Amygdala (tissue), 56 donors: ENCODE measurements at regions not wholly inside any gene's neighbourhood (a gene's known extent, or its start where the extent isn't known, plus 50 kb on each side); places are given as distances from the start of the nearest gene placed in this dataset.
A peak's percentile ranks its signal among the peaks of the same experiment; 100 is the strongest.
"Not testable (repeated sequence)": the region's sequence is repeated elsewhere in the genome, so short reads cannot be mapped to it uniquely, and the experiment has no call there.

Experiments
- DNase-seq, 56 donors: peaks; one replicate each; lab custom pipeline; 2025; lab: John Stamatoyannopoulos, UW

DNA sequence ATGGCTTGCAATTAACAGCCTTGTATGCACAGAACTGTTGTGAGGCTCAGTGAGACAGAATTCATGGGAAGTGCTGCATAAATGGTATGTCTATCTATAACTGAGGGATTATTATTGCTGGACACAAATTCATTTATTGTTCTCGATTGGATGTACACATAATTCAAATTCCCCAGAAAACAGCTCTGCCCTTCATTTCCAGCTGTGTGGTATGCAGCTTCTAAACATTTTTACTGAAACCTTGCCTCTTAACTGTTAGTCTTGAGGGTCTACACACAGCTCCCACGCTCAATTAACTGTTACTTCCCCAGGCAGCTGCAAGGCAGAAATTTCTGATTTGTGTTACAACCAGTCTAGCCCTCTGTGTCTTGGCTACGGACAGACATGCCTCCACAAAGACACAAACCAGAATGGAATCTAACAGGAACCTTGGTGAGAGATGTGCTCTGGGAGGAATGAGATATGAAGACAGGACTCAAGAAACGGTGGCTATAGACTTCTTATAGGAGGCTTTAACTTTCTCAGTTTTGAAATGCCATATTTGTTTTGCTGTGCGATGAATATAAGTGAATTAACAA is 139.7 kb upstream of the TBL1XR1 start:
- no peak for DNase-seq

DNA sequence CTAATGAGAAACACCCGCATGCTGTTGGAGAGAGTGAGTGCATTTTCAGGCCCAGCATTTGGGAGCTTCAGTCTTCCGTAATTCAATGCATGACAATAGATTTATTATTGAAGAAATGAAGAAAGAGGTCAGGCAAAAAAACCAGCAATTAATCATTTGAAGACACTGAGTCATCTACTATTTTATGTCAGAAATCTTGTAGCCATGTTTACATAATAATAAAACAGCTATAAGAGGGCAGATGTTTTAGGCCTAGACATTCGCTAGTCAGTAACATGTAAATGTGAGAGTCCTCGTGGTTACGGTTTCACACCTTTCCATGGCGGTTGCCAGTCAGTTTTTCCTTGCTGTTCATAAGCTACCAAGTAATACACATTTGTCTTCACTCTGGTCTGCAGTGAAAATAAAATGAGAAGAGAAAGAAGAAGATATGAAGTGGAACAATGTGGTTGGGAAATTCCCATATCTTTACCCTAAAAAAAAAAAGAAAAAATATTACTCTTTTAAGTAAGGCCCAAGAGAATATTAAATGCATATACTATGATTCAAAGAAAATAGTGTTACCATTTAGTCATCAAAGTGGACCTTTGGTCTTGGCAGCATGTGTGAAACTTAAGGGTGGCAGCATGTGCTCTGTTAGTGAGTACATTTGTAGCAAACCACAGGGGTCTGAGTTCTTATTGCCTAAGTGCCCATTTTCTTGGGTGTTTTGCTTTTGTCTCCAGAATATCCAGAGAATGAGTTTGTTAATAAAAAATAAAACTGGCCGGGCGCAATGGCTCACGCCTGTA is 140.5 kb upstream of the TBL1XR1 start:
- no peak for DNase-seq

DNA sequence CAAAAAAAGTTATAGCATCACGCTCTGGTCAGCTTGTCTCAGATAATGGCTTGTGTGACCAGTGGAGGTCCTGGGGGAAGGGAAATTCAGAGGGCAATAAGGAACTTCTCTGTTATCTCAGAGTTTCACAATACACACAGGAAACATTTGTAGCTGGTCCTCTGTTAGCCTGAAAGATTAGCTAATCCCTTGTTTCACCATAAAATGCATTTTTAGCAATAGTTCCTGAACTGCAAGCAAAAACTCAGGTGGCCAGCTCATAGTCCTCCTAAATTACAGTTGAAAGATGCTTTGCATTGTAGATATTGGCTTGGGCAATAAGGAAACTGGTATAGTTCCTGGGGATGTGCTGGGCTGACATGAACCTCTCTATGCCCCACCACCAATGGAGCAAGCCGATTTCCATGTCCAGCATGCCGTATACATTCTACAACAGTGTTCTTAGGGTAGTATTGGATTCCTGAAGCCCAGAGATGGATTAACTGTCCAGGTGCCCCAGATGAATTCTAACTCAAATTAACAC is 141.5 kb upstream of the TBL1XR1 start:
- DNase-seq = peak in 1 of 56 donors; percentile 2

DNA sequence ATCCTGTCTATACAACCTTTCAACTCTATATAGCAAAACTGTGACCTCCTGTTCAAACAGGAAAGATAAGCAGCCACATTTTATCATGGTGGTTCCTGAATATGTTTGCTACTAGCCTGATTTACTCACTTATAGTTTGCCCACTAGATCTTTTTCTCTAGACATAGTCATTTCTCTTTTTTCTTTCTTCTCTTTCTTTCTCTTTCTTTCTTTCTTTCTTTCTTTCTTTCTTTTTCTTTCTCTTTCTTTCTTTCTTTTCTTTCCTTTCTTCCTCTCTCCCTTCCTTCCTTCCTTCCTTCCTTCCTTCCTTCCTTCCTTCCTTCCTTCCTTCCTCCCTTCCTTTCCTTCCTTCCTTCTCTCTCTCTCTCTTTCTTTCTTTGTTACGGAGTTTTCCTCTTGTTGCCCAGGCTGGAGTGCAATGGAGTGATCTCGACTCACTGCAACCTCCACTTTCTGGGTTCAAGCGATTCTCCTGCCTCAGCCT is 142.0 kb upstream of the TBL1XR1 start:
- not testable (repeated sequence) for DNase-seq

DNA sequence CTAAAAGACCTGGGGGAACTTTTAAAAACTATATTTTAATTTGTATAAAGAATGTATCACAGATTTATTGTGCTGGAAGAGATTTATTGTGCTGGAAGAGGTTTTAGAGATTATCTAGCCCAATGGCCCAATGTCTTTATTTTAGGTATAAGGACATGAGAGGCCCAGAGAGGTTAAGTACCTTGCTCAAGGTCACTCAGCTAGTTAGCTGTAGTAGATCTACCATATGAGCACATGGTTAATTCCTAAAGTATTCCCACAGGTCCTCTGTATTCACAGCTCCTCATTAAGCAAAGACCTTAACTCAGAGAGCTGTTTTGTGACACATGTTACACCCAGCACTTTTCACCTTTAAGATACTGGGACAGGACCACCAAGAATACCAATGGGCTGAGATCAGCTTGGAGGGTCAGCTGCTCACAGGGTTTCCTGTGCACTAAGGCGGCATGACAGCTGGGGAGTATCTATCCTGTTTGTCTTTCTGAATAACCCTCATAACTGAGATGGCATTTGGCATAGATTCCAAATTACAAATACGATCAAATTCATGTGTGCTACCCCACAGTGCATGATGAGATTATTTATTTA is 143.1 kb upstream of the TBL1XR1 start:
- DNase-seq = no peak

DNA sequence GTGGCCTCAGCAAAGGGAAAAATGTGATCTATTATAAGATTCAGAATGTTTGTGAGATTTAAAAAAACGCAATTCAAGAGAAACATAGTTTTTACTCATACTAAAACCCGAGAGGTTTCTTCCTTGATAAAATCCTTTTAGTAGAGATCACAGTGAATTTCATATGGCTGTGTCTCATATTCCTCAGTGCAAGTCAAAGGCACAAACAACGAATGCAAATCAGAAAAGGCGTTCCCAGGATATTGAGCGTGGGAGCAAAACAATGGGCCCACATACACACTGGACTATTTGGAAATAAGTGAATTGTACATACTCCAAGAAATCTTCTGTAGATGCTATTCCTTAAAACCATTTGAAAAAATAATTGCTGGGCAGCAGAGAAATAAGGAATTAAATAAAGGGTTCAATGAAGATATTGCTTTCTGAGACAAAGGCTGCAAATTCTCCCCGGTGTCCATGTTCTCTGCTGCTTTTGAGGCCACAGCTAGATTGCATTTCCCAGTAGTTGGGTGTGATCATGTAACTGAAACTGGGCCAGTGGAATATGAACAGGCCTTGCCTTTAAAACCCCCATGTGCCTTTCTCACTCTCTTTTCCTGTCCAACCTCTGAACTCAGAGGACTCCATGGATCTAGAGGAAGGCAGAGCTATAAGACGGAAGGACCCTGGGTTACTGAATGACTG is 144.6 kb upstream of the TBL1XR1 start:
- DNase-seq = no peak

DNA sequence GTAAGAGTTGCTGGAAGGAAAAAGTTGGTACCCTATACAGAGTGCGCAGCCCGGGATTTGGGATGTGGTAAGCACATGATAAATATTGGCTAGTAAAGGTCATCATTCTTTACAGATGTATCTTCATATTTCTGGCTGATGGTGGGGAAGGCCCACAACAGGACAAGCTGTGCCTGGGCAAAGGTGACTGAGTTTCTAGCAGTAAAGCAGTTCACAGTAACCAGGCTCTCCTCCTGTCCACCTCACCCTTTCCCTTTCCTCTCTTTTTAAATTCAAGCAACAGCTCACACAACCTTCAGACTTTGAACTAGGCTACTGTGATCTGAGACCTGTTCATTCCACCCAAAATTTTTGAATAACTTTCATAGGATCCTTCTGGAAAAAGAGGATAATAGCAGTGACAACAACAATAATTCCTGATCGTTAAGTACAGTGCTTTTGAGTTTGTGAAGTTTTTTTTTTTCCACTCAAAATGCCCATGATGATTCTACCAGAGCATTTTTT is 145.9 kb upstream of the TBL1XR1 start:
- no peak for DNase-seq

DNA sequence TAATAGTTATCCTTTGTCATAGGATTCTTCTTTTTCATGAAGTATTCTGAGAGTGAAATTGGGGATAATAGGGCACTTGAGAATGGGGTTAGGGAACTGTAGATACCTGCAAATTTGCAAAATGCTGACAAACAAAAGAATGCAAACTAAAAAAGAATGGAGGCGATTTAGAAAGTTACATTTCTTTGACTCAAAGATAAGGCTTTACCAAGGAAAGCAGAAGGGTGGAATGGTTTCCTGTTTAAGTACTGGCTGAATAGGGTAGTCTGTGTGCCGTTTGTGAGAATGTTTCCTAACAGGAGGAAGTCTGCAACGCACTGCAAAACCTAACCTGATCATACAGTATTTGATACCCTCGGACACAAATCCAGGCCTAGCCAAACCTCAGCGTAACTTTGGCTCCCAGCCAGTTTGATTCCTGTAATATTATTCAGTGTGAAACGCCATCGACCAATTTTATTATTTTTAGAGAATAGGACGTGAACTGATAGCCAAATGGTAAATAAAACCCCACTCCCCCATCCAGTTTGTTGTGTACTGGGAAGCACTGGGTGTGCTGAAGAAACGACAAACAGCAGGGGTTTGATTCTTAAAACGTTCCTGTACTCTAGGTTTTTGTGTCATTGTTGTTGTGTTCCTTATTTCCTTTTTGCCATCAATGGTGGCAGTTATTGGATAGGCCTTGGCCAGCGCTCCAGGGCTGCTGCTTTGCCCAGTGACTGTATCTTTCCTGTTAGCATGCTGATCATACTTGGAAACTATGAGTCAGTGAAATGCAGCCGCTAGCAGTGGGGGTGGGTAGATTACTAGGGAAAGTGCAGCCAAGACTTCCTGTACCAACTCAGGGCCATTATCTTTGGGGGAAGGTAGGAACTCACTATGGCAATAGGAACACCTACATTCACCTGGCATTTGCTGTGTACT is 148.0 kb upstream of the TBL1XR1 start:
- DNase-seq = peak in 53 of 56 donors; percentile 4 to 86 (median 56)

DNA sequence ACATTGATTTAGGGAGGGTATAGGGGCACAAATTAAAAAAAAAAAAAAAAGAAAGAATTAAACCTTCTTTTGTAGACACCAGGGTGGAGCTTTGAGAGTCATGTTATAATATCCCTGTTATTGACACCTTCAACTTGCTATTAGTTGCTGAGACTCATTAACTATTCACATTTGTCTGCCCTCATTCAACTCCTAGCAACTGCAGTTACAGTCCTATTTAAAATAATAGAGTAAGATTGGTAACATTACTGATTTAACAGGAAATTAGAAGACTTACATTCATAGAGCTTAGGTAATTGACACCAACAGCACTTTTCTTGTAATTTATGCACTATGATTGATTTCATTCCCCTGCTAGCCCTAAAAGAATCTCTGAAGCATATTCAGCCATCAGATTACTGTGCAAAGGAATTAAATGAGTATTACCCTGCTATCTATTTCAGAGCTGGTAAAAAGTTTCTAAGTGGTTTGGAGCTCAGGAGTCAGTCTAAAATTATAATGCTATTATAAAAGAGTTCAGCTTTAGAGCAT is 148.8 kb upstream of the TBL1XR1 start:
- no peak for DNase-seq

DNA sequence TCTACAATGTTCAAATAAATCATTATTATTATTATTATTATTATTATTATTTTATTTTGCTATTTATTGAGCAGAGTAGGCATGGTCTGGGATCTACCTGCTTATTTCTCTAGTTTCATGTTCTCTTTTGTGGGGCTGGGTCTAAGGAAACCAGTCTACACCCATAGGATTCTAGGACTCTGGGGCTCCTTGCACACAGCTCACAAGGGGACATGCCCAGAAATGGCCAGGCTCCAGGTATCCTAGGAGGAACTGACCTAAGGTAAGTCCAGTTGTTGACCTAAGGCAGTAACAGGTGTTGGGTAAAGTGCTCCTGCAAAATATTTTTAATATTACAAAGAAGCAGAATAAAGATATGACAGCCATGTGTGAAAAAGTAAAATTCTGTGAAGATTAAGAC is 149.6 kb upstream of the TBL1XR1 start:
- DNase-seq = no peak

DNA sequence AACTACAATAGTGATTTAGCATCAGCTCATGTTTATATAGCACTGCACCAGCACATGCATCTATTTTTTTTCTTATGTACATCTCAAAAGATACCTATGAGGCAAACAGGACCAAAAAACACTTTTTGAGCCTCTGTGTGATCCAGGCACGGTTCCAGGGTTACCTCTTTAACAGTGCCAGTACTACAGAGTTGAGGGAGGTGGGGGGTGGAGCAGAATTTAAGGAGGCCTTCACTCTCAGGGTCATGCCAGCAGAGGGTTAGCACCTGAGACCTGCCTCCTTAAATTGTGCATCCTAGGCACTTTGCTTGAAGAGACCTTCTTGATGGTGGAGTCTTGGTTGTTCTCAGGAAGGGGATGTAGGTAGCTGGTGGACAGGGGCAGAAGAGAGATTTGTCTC is 150.3 kb upstream of the TBL1XR1 start:
- no peak for DNase-seq

DNA sequence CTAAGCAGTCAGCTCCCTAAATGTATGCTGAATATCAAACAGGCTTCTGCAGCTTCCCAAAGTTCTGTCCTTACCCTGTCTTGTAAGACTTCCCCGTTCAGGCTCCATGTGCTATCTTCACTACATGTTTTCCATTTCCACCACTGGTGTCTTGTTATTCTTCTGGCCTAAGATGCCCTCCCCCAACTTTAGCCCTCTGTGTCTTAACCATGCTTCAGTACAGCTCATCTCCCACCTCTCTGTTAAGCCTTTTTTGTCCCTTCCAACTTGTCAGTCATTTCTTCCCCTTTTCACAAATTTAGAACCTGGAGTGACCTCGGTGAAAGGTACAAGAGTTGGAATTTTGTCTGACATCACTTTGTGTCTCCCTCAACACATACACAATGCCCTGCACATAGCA is 151.7 kb upstream of the TBL1XR1 start:
- no peak for DNase-seq

DNA sequence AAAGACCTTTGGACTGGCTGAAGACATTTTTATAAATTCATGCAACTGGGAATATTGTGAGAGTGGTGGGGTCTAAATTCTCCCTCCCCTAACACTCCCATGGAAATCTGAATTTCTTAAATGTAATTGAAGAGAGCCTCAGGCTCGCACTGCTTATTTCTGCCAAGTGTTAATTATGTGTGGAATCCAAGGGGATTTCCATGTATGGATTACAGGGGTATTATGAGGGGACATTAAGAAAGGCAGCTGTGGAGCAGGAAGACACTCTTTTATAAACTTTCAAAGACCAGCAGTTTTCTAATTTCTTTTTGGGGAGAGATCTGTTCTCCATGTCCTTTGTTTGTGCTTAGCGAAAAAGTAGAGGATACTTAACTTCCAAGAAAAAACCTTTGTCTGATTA is 152.1 kb upstream of the TBL1XR1 start:
- no peak for DNase-seq

DNA sequence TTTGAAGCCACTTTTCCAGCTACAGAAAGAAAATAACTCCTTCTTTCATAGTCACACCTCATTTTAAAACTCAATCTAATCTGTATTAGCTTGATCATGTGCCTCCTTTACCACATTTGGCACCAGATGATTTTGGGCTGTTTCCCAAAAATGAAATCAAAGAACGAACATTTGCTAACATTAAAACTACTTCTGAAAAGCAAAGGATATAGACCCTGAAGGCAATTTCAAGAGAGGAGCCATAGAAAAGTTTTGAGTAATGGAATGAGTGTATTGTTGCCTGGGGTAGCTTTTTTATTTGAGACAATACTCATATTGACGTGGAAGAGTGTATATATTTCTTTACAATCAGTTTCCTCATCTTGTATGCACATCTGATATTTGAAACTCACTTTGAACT is 152.8 kb upstream of the TBL1XR1 start:
- DNase-seq = no peak

DNA sequence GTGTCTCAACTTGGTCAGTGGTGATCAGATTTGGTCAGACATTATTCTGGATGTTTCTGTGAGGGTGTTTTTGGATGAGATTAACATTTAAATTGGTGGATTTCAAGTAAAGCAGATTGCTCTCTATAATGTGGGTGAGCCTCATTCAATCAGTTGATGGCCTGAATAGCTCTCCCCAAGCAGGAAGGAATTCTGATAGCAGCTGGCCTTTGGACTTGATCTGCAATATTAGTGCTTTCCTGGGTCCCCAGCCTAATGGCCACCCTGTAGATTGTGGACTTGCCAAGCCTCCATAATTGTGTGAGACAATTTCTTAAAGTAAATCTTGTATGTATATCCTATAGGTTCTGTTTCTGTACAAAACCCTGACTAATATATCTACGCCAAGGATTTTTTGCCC is 153.9 kb upstream of the TBL1XR1 start:
- no peak for DNase-seq

DNA sequence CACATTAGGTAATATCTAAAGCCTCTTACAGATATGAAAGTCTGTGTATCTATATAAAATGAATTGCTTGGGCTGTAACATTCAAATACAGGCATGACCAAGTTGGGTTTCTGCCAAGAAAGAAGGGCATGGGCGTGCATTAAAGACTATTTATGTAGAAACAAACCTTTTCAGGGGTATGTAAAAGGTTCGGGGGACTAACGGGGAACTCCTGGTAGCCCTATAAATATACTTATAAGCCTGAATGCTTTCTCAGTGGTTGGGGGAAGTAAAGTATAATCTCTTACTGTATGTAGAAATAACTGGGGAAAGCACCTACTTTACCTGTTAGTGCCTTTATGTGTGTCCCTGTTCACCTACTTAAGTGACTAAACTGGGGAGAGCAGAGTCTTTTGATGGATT is 154.5 kb upstream of the TBL1XR1 start:
- DNase-seq = no peak

DNA sequence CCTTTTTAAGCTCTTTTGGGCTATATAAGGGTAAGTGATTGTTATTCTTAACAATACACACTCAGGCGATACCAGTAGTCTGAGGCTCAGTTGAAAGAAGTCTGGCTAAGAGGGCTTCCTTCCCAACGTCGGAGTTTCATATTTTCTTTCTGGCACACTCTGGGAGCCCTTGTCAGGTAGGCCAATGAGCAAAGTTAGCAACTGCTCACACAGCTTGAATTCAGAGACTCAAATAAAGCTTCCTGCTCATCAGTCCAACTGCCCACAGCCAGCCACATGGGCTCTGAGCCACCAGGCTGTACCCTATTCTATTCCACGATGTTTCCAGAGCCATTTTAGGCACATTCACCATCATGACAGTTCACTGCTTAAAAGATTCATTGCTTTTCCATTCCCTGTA is 155.1 kb upstream of the TBL1XR1 start:
- no peak for DNase-seq

DNA sequence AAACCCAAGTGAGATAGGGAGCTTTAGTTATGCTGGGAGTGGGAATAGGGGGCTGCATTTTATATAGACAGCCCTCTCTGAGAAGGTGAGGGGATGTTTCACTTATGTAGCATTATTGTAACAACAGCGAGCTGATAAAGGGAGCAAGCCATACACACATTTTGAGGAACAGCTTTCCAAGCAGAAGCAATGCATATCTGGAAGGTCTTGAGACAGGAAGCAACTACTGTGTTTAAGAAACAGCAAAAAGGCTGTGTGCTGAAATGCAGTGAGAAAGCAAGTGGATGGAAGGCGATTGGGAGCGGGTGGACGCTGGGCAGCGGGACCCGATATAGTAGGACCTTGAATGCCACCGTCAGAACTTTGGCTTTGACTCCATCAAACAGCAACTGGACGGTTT is 155.9 kb upstream of the TBL1XR1 start:
- no peak for DNase-seq

DNA sequence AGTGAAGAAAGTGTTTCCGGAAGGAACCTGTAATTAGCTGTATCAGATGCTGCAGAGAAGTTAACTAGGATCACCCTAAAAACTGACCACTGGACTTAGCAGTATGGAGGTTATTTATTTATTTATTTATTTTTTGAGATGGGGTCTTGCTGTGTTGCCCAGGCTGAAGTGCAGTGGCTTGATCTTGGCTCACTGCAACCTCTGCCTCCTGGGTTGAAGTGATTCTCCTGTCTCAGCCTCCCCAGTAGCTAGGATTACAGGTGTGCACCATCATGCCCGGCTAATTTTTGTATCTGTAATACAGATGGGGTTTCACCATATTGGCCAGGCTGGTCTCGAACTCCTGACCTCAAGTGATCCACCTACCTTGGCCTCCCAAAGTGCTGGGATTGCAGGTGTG is 156.6 kb upstream of the TBL1XR1 start:
- not testable (repeated sequence) for DNase-seq

DNA sequence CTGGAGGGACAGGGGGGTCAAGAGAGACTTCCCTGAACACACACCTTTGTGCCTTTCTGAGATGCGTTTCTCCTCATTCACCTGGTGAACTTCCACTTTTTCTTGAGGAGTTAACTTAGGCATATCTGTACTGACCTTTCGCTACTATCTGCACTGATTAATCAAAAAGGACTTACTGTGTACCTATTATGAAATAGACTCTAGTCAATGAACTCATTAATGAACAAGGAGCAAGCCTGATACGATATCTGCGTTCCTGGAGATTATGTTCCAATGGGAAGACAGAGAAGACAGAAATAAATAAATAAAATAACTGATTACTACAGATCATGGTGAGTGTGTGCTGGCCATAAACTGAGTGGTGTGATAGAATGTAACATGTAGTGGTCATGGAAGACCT is 157.2 kb upstream of the TBL1XR1 start:
- no peak for DNase-seq
